Choroid plexus epithelial cell (primary cell): ENCODE measurements at regions not wholly inside any gene's neighbourhood (a gene's known extent, or its start where the extent isn't known, plus 50 kb on each side); places are given as distances from the start of the nearest gene placed in this dataset.

Source experiments
- DNase-seq: peaks from one replicate; pipeline ENCODE4 v3.0.0-alpha.2; 2010; ENCODE audit warnings: low read depth
- H3K4me3 ChIP-seq: 2 replicates; pipeline ENCODE4 v1.5.1; 2011; ENCODE audit warnings: low read depth, mild to moderate bottlenecking, control low read depth, low read length, moderate library complexity
- CTCF ChIP-seq: conservative IDR thresholded peaks from 2 replicates; pipeline ENCODE4 v1.5.1; 2011; ENCODE audit warnings: low read depth, mild to moderate bottlenecking, control low read depth, inconsistent platforms, low read length, moderate library complexity

- no peak for TF ChIP-seq CTCF
- DNase-seq = no peak
- H3K4me3 ChIP-seq = no peak overlapping the region
Observed at GRCh38 chr2:176565641-176566323, 296.5 kb downstream of the MTX2 start.

GRCh38 chr2:176566496-176566895 is 297.3 kb downstream of the MTX2 start:
- no peak for TF ChIP-seq CTCF
- no peak for DNase-seq
- no peak overlapping the region for H3K4me3 ChIP-seq

- no peak overlapping the region for H3K4me3 ChIP-seq
- no peak for TF ChIP-seq CTCF
- no peak for DNase-seq
Observed at GRCh38 chr2:176566961-176567360, 297.7 kb downstream of the MTX2 start.

- DNase-seq = no peak
- no peak for TF ChIP-seq CTCF
- no peak overlapping the region for H3K4me3 ChIP-seq
Observed at GRCh38 chr2:176567361-176567760, 298.1 kb downstream of the MTX2 start.

- no peak overlapping the region for H3K4me3 ChIP-seq
- no peak for TF ChIP-seq CTCF
- DNase-seq = no peak
Observed at GRCh38 chr2:176569574-176569973, 300.3 kb downstream of the MTX2 start.

GRCh38 chr2:176573612-176574483 is 304.6 kb downstream of the MTX2 start:
- DNase-seq = no peak
- no peak for TF ChIP-seq CTCF
- no peak overlapping the region for H3K4me3 ChIP-seq
